ENCODE measurements at regions not wholly inside any gene's neighbourhood (a gene's known extent, or its start where the extent isn't known, plus 50 kb on each side); places are given as distances from the start of the nearest gene placed in this dataset.

DNA sequence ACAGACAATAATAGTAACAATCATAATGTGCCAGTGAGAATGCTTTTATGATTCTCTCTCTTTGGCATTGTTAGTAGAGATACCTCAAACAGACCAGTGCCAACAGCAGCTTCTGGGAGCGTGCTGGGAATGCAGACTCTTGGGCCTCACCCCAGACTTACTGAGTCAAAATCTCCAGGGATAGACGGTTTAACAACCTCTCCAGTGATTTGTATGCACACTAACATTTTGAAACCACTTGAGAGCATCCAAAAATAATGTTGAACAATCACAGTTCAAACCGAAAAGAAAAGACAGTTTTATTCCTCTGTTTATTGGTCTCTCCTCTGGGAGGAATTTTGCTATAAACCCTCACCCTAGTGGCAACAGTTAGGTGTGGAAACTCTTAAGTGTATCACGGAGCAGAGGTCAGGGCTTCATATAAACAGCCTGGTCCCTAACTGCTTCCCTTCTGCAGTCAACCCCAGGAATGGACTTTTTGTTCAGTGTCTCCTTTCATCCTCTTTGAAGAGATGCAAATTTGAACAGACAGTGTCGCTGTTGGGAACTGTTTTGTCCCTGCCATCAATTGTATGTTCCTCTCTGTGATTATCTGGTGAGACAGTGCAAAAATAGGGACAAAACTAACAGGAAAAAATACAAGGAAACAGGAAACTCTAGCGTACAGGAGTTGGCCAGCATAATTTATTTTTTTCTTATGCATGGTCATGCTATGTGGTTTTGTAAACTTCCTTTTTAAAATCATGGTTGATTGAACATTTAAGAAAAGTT lies 162.4 kb upstream of the BTBD3 start:
- no peak for TF ChIP-seq EZH2phosphoT487 (IDR thresholded peaks at IDR 0.05; ENCODE audit: borderline replicate concordance, low read depth, low read length)
- TF ChIP-seq, protein P1, sequence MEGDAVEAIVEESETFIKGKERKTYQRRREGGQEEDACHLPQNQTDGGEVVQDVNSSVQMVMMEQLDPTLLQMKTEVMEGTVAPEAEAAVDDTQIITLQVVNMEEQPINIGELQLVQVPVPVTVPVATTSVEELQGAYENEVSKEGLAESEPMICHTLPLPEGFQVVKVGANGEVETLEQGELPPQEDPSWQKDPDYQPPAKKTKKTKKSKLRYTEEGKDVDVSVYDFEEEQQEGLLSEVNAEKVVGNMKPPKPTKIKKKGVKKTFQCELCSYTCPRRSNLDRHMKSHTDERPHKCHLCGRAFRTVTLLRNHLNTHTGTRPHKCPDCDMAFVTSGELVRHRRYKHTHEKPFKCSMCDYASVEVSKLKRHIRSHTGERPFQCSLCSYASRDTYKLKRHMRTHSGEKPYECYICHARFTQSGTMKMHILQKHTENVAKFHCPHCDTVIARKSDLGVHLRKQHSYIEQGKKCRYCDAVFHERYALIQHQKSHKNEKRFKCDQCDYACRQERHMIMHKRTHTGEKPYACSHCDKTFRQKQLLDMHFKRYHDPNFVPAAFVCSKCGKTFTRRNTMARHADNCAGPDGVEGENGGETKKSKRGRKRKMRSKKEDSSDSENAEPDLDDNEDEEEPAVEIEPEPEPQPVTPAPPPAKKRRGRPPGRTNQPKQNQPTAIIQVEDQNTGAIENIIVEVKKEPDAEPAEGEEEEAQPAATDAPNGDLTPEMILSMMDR (conservative IDR thresholded peaks at IDR 0.05; ENCODE audit: low read length) = no peak
- intact Hi-C loops (cut with micrococcal nuclease; ENCODE audit: unreplicated experiment) = no loop called here
- no peaks in the 10 kb centered on the region for H3K4me1 ChIP-seq (ENCODE audit: insufficient read depth, low read length, poor library complexity, severe bottlenecking)
- POLR2A ChIA-PET = no interaction called here
- no peak overlapping the region for H3K4me2 ChIP-seq (ENCODE audit: low read length)
- H3K4me3 ChIP-seq (ENCODE audit: low read depth, low read length, poor library complexity, severe bottlenecking) = no peak overlapping the region
- H3K27ac ChIP-seq (ENCODE audit: low read depth, low read length, poor library complexity, severe bottlenecking) = no peak overlapping the region
- no peaks in the 10 kb centered on the region for H3K9me2 ChIP-seq (ENCODE audit: insufficient read depth, low read length)
- DNase-seq (ENCODE audit: low spot score) = no peak
- H3K36me3 ChIP-seq (ENCODE audit: insufficient read depth, low read length) = no peaks in the 10 kb centered on the region
- no TSS peak for BruUV-seq (replicated peaks)
- H3K79me2 ChIP-seq (ENCODE audit: insufficient read depth, low read depth, low read length) = no peaks in the 10 kb centered on the region
- no peak overlapping the region for H2AFZ ChIP-seq (ENCODE audit: low read length)
- CTCF ChIA-PET (ENCODE audit: unreplicated experiment) = no interaction called here
- H3K9me3 ChIP-seq (ENCODE audit: low read length) = no peaks in the 10 kb centered on the region
- H4K20me1 ChIP-seq (ENCODE audit: insufficient read depth, low read length) = no peaks in the 10 kb centered on the region

DNA sequence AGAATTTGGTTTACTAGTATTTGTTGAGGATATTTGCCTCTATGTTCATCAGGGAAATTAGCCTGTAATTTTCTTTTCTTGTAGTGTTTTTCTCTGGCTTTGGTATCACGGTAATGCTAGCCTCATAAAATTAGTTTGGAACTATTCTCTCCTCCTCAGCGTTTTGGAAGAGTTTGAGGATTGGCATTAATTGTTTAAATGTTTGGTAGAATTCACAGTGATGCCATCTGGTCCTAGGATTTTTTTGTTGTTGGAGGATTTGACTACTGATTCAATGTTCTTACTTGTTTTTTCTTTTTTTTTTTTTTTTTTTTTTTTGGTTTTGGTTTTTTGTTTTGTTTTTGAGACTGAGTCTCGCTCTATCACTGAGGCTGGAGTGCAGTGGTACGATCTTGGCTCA lies 156.2 kb upstream of the BTBD3 start:
- Histone ChIP-seq H3K9me3 (ENCODE audit: low read length) (no peaks in the 10 kb centered on the region), H3K4me1 (ENCODE audit: insufficient read depth, low read length, poor library complexity, severe bottlenecking) (no peaks in the 10 kb centered on the region), H3K79me2 (ENCODE audit: insufficient read depth, low read depth, low read length) (no peaks in the 10 kb centered on the region), H4K20me1 (ENCODE audit: insufficient read depth, low read length) (no peaks in the 10 kb centered on the region), H3K9me2 (ENCODE audit: insufficient read depth, low read length) (no peaks in the 10 kb centered on the region), H2AFZ (ENCODE audit: low read length) (no peak overlapping the region), H3K4me3 (ENCODE audit: low read depth, low read length, poor library complexity, severe bottlenecking) (no peak overlapping the region), H3K36me3 (ENCODE audit: insufficient read depth, low read length) (no peaks in the 10 kb centered on the region), H3K27ac (ENCODE audit: low read depth, low read length, poor library complexity, severe bottlenecking) (no peak overlapping the region), H3K4me2 (ENCODE audit: low read length) (no peak overlapping the region)
- TF ChIP-seq, protein P1 (conservative IDR thresholded peaks at IDR 0.05; ENCODE audit: low read length) = no peak
- TF ChIP-seq EZH2phosphoT487 (IDR thresholded peaks at IDR 0.05; ENCODE audit: borderline replicate concordance, low read depth, low read length) = no peak
- POLR2A ChIA-PET = no interaction called here
- intact Hi-C loops (cut with micrococcal nuclease; ENCODE audit: unreplicated experiment) = no loop called here
- CTCF ChIA-PET (ENCODE audit: unreplicated experiment) = no interaction called here
- BruUV-seq (replicated peaks) = no TSS peak
- DNase-seq (ENCODE audit: low spot score) = no peak

DNA sequence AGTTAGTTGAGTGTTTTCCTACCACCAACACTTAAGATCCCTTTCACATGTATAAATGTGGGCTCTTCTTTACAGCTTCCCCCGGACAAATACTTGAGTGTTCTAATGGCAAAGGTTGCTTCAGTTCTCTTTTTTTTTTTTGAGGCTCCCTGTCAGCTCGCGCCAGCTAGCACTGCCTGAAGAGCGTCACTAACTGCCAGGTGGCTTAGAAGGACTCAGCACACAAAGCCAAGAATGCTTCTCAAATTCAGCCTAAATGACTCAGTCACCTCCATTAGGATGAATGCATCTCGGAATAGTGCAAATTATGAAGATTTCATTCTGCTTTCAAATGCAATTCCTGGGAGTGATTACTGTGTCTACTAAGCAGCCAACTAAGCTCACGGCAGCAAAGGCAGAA lies 150.7 kb upstream of the BTBD3 start:
- Histone ChIP-seq H3K36me3 (ENCODE audit: insufficient read depth, low read length) (no peaks in the 10 kb centered on the region), H3K4me3 (ENCODE audit: low read depth, low read length, poor library complexity, severe bottlenecking) (no peak overlapping the region), H3K9me3 (ENCODE audit: low read length) (no peaks in the 10 kb centered on the region), H3K9me2 (ENCODE audit: insufficient read depth, low read length) (no peaks in the 10 kb centered on the region), H2AFZ (ENCODE audit: low read length) (no peak overlapping the region), H4K20me1 (ENCODE audit: insufficient read depth, low read length) (no peaks in the 10 kb centered on the region), H3K27ac (ENCODE audit: low read depth, low read length, poor library complexity, severe bottlenecking) (no peak overlapping the region), H3K79me2 (ENCODE audit: insufficient read depth, low read depth, low read length) (no peaks in the 10 kb centered on the region), H3K4me1 (ENCODE audit: insufficient read depth, low read length, poor library complexity, severe bottlenecking) (no peaks in the 10 kb centered on the region), H3K4me2 (ENCODE audit: low read length) (no peak overlapping the region)
- no TSS peak for BruUV-seq (replicated peaks)
- no peak for DNase-seq (ENCODE audit: low spot score)
- intact Hi-C loops (cut with micrococcal nuclease; ENCODE audit: unreplicated experiment) = no loop called here
- no peak for TF ChIP-seq EZH2phosphoT487 (IDR thresholded peaks at IDR 0.05; ENCODE audit: borderline replicate concordance, low read depth, low read length)
- TF ChIP-seq, protein P1 (conservative IDR thresholded peaks at IDR 0.05; ENCODE audit: low read length) = no peak
- ChIA-PET CTCF (ENCODE audit: unreplicated experiment) (no interaction called here), POLR2A (no interaction called here)
